Ramos (cell line): ENCODE measurements at regions not wholly inside any gene's neighbourhood (a gene's known extent, or its start where the extent isn't known, plus 50 kb on each side); places are given as distances from the start of the nearest gene placed in this dataset.
"Not testable (repeated sequence)": the region's sequence is repeated elsewhere in the genome, so short reads cannot be mapped to it uniquely, and the experiment has no call there.

Source experiments
- in situ Hi-C: fragments of 300-500 bp; cut with MboI; formaldehyde crosslinking; loops from one replicate; pipeline ENCODE4 v1.14.3; 2022; ENCODE audit warnings: low sequenced_read_pairs; ENCODE audit not compliant: unreplicated experiment

GRCh38 chr5:6321078-6321477, 57.3 kb downstream of the MED10 start:
- in situ Hi-C loops, result no loop called here

- in situ Hi-C loops, result no loop called here
Observed at GRCh38 chr5:6319116-6319515, 59.2 kb downstream of the MED10 start.

DNA sequence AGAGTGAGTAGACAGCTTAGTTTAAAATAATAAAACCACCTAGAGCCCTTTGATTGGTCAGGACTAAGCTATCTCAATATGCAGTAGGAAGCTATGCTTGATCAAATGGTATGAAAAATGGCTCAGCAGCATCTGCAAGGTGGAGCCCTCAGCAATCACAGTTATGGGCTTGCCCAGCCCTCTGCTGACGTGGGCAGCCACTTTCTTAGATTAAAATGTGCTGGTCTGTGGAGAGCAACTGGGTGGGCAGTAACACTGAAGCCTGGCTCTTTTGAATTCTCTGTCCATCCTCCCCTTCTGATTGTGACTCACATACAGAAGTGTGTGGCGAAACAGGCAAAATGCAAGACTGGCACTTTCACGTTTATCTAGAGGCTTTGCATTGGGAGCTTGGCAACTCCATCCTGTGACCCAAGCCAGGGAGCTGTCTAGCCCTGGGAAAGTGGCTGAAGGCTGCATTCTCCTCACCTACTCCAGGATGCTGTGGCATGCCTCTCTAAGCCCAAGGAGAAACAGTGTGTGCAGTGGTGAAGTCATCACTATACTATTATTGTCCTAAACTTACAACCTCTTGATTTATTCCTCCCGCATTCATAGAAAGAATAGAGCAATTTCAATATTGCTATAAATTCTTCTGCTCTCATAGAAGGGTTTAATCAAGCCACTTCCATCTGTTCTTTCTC, 61.1 kb downstream of the MED10 start:
- in situ Hi-C loops, result no loop called here

GRCh38 chr5:6315580-6315979, 62.8 kb downstream of the MED10 start:
- in situ Hi-C loops, result no loop called here

DNA sequence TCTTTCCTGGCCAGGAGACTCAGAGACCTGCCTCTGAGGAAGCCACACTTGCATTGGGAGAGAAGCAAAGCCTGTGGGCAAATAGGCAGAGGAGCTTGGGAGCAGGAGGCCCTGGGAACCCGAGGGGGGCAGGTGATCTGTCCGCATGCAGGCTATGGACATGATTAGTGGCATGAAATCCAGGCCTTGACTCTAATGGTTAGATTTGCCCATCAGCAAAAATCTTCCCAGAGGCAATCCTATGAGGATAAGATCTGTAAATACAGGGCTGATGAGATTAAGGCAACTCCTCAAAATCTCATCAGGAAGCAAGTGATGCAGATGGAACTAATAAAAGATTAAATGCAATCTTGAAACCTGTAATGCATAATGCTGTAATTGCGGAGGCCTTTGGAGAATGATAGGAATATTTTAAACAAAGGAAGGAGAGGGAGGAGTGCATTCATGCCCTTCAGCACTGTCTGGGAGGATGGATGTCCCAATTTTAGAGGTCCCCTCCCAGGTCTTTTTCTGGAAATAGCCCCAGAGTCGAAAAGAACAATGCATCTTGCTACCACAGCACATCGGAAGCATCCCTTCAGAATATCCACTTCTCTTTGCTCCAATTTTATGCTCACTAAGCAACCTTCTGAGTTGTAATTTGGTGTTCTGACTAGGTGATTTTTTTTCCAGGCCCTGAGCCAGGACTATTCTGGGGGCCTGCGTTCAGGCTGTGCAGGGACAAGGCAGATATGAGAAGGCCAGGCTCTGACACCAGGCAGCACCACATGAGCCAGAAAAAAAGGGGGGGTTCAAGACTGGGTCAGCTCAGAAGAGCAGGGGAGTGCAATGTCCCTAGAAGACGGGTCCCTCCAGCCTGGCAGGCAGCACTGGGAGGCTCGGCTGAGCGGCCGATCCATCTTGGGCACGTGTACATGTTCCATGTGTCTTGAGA, 66.5 kb downstream of the MED10 start:
- in situ Hi-C loops, result no loop called here

DNA sequence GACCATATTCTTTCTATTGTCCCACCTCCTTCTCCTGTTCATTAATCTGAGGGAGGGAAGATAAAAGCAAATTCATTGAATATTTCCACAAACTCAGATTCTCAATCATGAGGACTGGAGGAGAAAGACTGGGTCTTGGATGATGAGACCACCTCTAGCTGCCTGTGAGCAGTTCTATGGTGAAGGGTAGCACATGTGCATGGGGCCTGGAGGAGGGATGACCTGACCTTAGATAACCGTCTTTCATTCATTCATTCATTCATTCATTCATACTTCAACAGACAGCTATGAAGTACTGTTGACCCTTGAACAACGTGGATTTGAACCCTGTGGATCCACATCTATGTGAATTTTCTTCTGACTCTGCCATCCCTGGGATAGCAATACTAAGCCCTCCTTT, 68.4 kb downstream of the MED10 start:
- in situ Hi-C loops, result no loop called here

- in situ Hi-C loops, result no loop called here
Observed at GRCh38 chr5:6308683-6309082, 69.7 kb downstream of the MED10 start.

DNA sequence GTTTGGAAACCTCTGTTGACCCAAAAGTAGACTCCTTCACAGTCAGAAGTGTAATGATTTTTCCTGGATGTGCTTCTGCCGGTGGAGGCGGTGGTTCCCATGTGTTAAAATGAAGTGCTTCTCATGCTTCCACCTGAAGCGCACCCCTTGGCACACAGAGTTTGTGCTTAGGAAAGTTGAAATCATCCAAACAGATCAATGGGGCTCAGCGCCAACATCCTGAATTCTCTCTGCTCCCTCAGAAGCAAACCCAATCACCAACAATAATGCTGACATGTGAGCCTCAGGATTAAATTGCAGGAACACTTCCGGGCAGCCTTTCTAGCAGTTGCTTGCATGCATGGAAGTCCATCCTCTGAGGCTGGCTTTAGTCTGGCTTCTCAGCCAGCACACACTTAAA, 71.0 kb downstream of the MED10 start:
- in situ Hi-C loops, result no loop called here

DNA sequence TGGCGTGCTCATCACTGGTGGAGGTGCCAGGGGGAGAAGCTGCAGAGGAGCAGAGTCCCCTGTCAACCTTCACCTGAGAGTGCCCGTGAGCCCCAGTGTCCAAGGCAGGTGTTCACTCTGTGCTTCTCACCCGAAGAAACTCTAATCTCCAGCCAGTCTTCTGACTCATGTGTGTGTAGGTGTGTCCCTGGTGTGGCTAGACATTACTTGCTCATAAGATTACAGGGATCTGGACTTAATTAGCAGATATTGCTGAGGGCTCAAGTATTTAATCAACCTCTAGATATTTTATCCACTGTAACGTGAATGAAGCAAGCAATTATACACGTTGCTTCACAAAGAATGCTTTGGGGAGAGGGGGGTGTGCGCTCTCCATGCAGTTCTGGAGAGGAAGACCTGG, 72.5 kb downstream of the MED10 start:
- in situ Hi-C loops, result no loop called here

GRCh38 chr5:6302684-6303083, 75.7 kb downstream of the MED10 start:
- in situ Hi-C loops, result no loop called here

- in situ Hi-C loops, result no loop called here
Observed at GRCh38 chr5:6302075-6302474, 76.3 kb downstream of the MED10 start.

- in situ Hi-C loops, result no loop called here
Observed at GRCh38 chr5:6296524-6296923, 81.8 kb downstream of the MED10 start.

- in situ Hi-C loops, result no loop called here
Observed at GRCh38 chr5:6291961-6292360, 86.4 kb downstream of the MED10 start.

DNA sequence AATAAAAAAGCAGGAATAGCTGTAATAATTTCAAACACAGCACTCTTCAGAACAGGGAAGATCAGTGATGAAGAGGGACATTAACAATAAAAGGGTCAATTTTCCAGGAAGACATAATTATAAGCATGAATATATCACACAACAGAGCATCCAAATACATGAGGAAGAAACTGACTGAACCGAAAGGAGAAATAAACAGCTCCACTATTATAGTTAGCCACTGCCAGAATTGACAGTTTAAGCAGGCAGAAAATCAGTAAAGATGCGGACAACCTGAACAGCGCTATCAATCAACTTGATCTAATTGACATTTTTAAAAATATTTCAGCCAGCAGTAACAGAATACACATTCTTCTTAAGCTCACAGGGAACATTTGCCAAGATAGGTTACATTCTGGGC, 89.1 kb downstream of the MED10 start:
- in situ Hi-C loops, result no loop called here

DNA sequence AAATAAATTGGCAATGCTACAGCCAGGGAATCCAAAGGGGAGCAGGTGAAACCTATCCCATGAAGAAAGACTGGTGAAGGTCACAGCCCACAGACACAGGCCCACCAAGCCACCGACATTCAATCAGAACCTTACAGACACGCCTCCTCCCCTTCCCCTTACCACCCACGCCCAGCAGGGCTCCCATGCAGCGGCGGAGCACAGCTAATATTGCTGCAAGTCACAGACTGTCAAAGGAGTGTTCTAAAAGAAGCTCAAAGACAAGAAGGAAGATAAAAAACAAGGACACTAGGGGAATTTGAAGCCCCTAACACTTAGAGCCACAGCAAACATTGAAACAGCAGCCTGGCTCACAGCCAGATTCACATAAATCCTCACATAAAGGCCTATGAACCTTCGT, 91.2 kb downstream of the MED10 start:
- in situ Hi-C loops, result no loop called here

- in situ Hi-C loops, result no loop called here
Observed at GRCh38 chr5:6286404-6286803, 91.9 kb downstream of the MED10 start.

- in situ Hi-C loops, result not testable (repeated sequence)
Observed at GRCh38 chr5:6284491-6284890, 93.9 kb downstream of the MED10 start.

DNA sequence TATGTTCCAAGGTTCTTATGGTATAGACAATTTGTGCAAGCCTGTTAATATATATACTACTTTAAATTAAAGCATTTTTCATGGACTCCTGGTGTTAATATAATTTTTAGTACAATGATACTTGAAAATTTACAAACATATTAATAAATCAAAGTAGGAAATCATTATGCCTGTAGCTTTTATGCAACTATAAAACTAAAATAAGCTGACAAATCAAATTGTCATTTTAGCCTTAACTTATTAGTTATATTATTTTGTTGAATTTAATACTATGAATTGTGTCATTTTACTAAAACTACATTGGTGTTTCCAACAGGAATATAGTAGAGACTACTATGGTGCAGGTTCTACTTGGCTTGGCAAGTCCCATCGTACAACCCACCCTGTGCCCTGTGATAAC, 96.0 kb downstream of the MED10 start:
- in situ Hi-C loops, result no loop called here

- in situ Hi-C loops, result no loop called here
Observed at GRCh38 chr5:6281818-6282217, 96.5 kb downstream of the MED10 start.

DNA sequence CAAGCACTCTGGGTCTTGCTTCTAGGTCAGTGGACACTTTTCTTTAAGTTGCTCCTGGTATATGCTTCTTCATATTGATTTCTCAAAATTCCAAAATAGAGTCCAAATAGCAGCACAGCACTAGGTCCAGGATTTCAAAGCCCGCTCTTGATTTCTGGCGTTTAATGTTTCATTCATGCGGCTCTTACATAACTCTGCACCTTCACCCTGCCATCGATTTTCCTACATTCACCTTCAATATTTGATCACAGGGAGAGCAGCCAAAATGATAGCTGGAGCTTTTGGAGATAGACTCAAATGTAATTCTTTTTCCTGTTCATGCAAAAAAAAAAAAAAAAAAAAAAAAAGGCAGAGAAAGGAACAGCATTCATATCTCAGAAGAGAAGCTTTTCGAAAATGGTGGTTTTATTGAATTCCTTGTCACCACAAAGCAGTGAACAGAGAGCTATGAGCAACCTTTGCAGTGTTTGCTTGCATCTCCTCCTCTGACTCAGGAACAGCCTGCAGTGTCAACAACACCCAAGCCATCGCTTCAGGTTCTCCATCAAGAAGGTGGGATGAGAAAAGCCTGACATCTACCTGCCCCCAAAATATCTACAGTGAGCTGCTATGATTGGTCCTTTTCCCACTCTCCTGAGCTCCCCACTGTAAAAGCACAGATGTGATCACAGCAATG, 97.8 kb downstream of the MED10 start:
- in situ Hi-C loops, result no loop called here

- in situ Hi-C loops, result no loop called here
Observed at GRCh38 chr5:6279607-6280006, 98.7 kb downstream of the MED10 start.
